Mononuclear cell (primary cell): ENCODE measurements at regions not wholly inside any gene's neighbourhood (a gene's known extent, or its start where the extent isn't known, plus 50 kb on each side); places are given as distances from the start of the nearest gene placed in this dataset.

Experiments used
- H3K27me3 ChIP-seq: 2 replicates; pipeline ENCODE4 v1.6.0; 2011; ENCODE audit warnings: low read length, control low read depth; ENCODE audit not compliant: insufficient read depth
- H3K4me1 ChIP-seq: 2 replicates; pipeline ENCODE4 v1.5.1; 2011; ENCODE audit warnings: mild to moderate bottlenecking, low read length, control low read depth; ENCODE audit not compliant: insufficient read depth
- H3K4me3 ChIP-seq: 2 replicates; pipeline ENCODE4 v1.5.1; 2011; ENCODE audit warnings: mild to moderate bottlenecking, low read length, moderate library complexity
- H3K9me3 ChIP-seq: 2 replicates; pipeline ENCODE4 v1.5.1; 2011; ENCODE audit warnings: low read depth, mild to moderate bottlenecking, control low read depth, low read length

- Histone ChIP-seq H3K9me3 (no peaks in the 10 kb centered on the region), H3K27me3 (no peaks in the 10 kb centered on the region), H3K4me3 (no peak overlapping the region), H3K4me1 (no peaks in the 10 kb centered on the region)
Measured at GRCh38 chr4:128350449-128351045, 62.9 kb upstream of the PGRMC2 start.

DNA sequence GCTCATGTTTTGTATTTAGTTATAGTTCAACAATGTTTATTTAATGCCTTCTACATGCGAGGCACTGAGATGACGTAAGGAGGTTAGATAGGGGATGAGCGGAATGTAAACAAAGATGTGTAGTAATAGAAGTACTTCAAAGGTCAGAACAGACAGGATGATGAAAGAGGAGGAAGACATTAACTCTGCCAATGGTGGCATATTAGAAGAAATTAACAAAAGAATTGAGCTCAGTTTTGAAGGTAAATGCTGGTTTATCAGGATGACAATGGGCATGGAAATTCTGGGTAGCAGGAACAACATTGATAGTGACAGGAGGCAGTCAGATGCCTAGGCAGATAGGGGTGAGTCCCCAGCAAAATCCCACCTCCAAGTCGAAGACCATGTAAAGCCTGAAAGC lies 62.3 kb upstream of the PGRMC2 start:
- Histone ChIP-seq H3K4me3 (no peak overlapping the region), H3K4me1 (no peaks in the 10 kb centered on the region), H3K27me3 (no peaks in the 10 kb centered on the region), H3K9me3 (no peaks in the 10 kb centered on the region)

- H3K4me1 ChIP-seq = no peaks in the 10 kb centered on the region
- no peak overlapping the region for H3K4me3 ChIP-seq
- no peaks in the 10 kb centered on the region for H3K27me3 ChIP-seq
- H3K9me3 ChIP-seq = no peaks in the 10 kb centered on the region
Measured at GRCh38 chr4:128347930-128348660, 60.5 kb upstream of the PGRMC2 start.

- Histone ChIP-seq H3K4me1 (no peaks in the 10 kb centered on the region), H3K27me3 (no peaks in the 10 kb centered on the region), H3K9me3 (no peaks in the 10 kb centered on the region), H3K4me3 (no peak overlapping the region)
Measured at GRCh38 chr4:128347175-128347868, 59.7 kb upstream of the PGRMC2 start.

GRCh38 chr4:128346054-128346716 lies 58.6 kb upstream of the PGRMC2 start:
- Histone ChIP-seq H3K9me3 (no peaks in the 10 kb centered on the region), H3K4me1 (no peaks in the 10 kb centered on the region), H3K4me3 (no peak overlapping the region), H3K27me3 (no peaks in the 10 kb centered on the region)

GRCh38 chr4:128345650-128346049 lies 58.0 kb upstream of the PGRMC2 start:
- Histone ChIP-seq H3K9me3 (no peaks in the 10 kb centered on the region), H3K27me3 (no peaks in the 10 kb centered on the region)

GRCh38 chr4:128342762-128343161 lies 55.1 kb upstream of the PGRMC2 start:
- H3K4me3 ChIP-seq = no peak overlapping the region
- H3K9me3 ChIP-seq = no peaks in the 10 kb centered on the region
- no peaks in the 10 kb centered on the region for H3K27me3 ChIP-seq
- no peaks in the 10 kb centered on the region for H3K4me1 ChIP-seq

More at GRCh38 chr4:128345650-128346049, 58.0 kb upstream of the PGRMC2 start:
- Histone ChIP-seq H3K4me1 (no peaks in the 10 kb centered on the region), H3K4me3 (no peak overlapping the region)

DNA sequence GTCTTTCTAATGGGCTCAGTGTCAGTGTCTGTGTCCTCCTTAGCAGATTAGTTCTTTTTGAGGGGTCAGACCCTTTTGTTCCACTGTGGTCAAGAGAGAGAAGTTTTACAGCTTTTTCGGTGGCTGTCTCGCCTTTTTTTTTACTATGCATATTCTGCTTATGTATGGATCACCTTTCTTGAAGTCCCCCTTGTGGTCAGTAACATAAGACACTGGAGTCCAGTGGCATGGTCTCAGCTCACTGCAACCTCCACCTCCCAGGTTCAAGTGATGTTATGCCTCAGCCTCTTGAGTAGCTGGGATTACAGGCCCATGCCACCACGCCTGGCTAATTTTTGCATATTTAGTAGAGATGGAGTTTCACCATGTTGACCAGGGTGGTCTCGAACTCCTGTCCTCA lies 54.0 kb upstream of the PGRMC2 start:
- H3K9me3 ChIP-seq = no peaks in the 10 kb centered on the region
- no peaks in the 10 kb centered on the region for H3K27me3 ChIP-seq
- H3K4me1 ChIP-seq = no peaks in the 10 kb centered on the region
- no peak overlapping the region for H3K4me3 ChIP-seq

- no peaks in the 10 kb centered on the region for H3K9me3 ChIP-seq
- no peaks in the 10 kb centered on the region for H3K4me1 ChIP-seq
- H3K4me3 ChIP-seq = no peak overlapping the region
- H3K27me3 ChIP-seq = no peaks in the 10 kb centered on the region
Measured at GRCh38 chr4:128338634-128339355, 51.2 kb upstream of the PGRMC2 start.

- H3K27me3 ChIP-seq = no peaks in the 10 kb centered on the region
- no peaks in the 10 kb centered on the region for H3K9me3 ChIP-seq
- H3K4me3 ChIP-seq = no peak overlapping the region
- H3K4me1 ChIP-seq = no peaks in the 10 kb centered on the region
Measured at GRCh38 chr4:128337863-128338262, 50.2 kb upstream of the PGRMC2 start.
